Colonic mucosa (tissue), 4 donors: ENCODE measurements at regions not wholly inside any gene's neighbourhood (a gene's known extent, or its start where the extent isn't known, plus 50 kb on each side); places are given as distances from the start of the nearest gene placed in this dataset.
"Not testable (repeated sequence)": the region's sequence is repeated elsewhere in the genome, so short reads cannot be mapped to it uniquely, and the experiment has no call there.

ENCODE experiments used
- DNase-seq: peaks from one replicate; pipeline ENCODE4 v3.0.0-alpha.2; 2020
- H3K27ac ChIP-seq: fragments of 200-600 bp; one replicate; pipeline ENCODE4 v1.8.0; 2021
- H3K27me3 ChIP-seq: fragments of 200-600 bp; one replicate; pipeline ENCODE4 v1.8.0; 2021
- H3K36me3 ChIP-seq: fragments of 200-600 bp; one replicate; pipeline ENCODE4 v1.8.0; 2021
- H3K4me1 ChIP-seq: fragments of 200-600 bp; one replicate; pipeline ENCODE4 v1.8.0; 2021; ENCODE audit warnings: mild to moderate bottlenecking
- H3K4me3 ChIP-seq: fragments of 200-600 bp; one replicate; pipeline ENCODE4 v1.8.0; 2021
- H3K9ac ChIP-seq, 2 donors: one replicate each; pipeline ENCODE4 v1.7.0; 2013; ENCODE audit warnings: control low read depth in 2 of 2, low read depth in 2 of 2, low read length in 2 of 2
- H3K9me3 ChIP-seq: fragments of 200-600 bp; one replicate; pipeline ENCODE4 v1.8.0; 2021
- CTCF ChIP-seq: fragments of 200-600 bp; IDR thresholded peaks from one replicate; pipeline ENCODE4 v1.8.0; 2022; ENCODE audit warnings: antibody characterized with exemption, mild to moderate bottlenecking
- intact Hi-C: fragments of 100-400 bp; cut with DNase I; formaldehyde crosslinking; loops from one replicate; pipeline ENCODE4 v1.14.1; 2022
- donor health status: healthy.
- donor health status: DM: no; HTN: no; CAD: no.
- donor health status: DM: no; HTN: no; CAD: no.

DNA sequence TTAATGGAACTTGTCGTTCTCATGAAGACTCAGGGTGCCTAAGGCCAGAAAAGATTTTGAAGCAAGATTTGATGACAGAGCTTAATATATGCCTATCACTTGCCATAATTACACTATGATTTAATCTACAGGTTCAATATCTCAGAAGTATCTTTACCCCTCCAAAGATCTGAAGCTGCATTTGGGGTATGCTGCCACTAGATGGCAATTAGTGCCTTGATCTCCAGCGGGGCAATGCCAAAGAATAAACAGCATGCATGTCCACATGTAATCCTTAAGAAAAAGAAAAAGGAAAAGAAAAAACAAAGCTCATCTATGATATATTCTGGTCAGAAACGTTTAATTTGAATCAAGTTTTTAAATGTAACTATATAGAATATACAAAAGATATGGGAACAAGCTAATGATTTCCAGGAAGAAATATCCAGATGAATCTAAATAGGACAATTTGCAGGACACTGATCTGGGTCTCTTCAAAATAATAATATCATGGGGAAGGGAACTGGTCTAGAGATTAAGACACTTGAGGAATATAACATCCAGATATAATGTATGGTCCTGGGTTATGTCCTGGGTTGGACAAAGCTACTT, 55.0 kb upstream of the SOX14 start:
- intact Hi-C loops = no loop called here
- Histone ChIP-seq H3K4me1 (no peaks in the 10 kb centered on the region), H3K27me3 (no peaks in the 10 kb centered on the region), H3K4me3 (no peak overlapping the region), H3K36me3 (no peaks in the 10 kb centered on the region), H3K9ac (no peak overlapping the region), H3K27ac (no peak overlapping the region), H3K9me3 (no peaks in the 10 kb centered on the region)
- DNase-seq = no peak
- TF ChIP-seq CTCF = peak; percentile 24

GRCh38 chr3:137713965-137714364, 50.1 kb upstream of the SOX14 start:
- H3K9me3 ChIP-seq, intact Hi-C loops, H3K4me3 ChIP-seq: not testable (repeated sequence)

More at GRCh38 chr3:137713965-137714364, 50.1 kb upstream of the SOX14 start:
- H3K27ac ChIP-seq, DNase-seq, H3K27me3 ChIP-seq, H3K36me3 ChIP-seq, H3K4me1 ChIP-seq, H3K9ac ChIP-seq: not testable (repeated sequence)
